AG10803 (cell line): ENCODE measurements at regions not wholly inside any gene's neighbourhood (a gene's known extent, or its start where the extent isn't known, plus 50 kb on each side); places are given as distances from the start of the nearest gene placed in this dataset.

Experiments used
- DNase-seq: peaks from one replicate; pipeline ENCODE4 v3.0.0; 2010; ENCODE audit warnings: low read depth
- H3K4me3 ChIP-seq: 2 replicates; pipeline ENCODE4 v1.5.1; 2011; ENCODE audit warnings: mild to moderate bottlenecking, low read length, control low read depth
- TF ChIP-seq, protein P1 (sequence below): conservative IDR thresholded peaks from 2 replicates; pipeline ENCODE4 v1.5.1; 2011; ENCODE audit warnings: mild to moderate bottlenecking, low read length, control low read depth, inconsistent platforms

DNA sequence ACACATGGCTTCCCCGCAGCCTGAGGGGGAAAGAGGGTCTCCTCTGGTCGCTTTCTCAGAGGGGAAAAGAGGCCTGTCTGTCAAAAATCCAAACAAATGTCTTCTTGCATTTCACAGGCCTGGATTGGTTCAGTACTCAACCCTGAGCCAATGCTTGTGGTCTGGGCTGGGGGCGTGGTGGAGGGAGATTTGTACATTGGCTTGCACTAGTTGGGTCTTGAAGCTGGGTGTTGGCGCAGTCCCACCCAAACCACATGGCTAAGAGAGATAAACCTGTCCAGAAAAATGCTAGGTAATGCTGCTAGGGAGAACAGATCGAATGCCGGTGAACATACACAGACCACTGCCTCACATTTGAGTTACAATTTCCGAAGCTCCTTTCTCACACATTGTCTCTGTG is 461.6 kb downstream of the MED13L start:
- no peak for DNase-seq
- no peak overlapping the region for H3K4me3 ChIP-seq
- TF ChIP-seq, protein P1, sequence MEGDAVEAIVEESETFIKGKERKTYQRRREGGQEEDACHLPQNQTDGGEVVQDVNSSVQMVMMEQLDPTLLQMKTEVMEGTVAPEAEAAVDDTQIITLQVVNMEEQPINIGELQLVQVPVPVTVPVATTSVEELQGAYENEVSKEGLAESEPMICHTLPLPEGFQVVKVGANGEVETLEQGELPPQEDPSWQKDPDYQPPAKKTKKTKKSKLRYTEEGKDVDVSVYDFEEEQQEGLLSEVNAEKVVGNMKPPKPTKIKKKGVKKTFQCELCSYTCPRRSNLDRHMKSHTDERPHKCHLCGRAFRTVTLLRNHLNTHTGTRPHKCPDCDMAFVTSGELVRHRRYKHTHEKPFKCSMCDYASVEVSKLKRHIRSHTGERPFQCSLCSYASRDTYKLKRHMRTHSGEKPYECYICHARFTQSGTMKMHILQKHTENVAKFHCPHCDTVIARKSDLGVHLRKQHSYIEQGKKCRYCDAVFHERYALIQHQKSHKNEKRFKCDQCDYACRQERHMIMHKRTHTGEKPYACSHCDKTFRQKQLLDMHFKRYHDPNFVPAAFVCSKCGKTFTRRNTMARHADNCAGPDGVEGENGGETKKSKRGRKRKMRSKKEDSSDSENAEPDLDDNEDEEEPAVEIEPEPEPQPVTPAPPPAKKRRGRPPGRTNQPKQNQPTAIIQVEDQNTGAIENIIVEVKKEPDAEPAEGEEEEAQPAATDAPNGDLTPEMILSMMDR: no peak

DNA sequence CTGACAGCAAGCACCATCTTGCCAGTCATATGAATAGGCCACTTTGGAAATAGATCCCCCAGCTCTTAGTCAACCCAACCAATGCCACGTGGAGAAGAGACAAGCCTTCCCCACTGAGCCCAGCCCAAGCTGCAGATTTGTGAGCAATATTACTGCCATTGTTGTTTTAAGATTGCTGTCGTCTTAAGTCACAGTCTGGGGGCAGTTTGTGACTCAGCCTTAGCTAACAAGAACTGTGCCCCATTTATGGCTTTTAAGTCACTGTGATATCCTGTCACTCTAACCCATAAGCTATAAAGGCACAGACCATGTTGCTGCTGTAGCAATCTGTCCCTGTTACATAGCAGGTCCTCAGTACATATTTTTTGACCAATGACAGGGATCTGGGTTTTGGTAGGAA is 464.2 kb downstream of the MED13L start:
- DNase-seq: no peak
- TF ChIP-seq, protein P1: no peak
- no peak overlapping the region for H3K4me3 ChIP-seq

GRCh38 chr12:115811929-115812328 is 465.6 kb downstream of the MED13L start:
- TF ChIP-seq, protein P1: no peak
- no peak overlapping the region for H3K4me3 ChIP-seq
- no peak for DNase-seq

- TF ChIP-seq, protein P1: no peak
- H3K4me3 ChIP-seq: no peak overlapping the region
- DNase-seq: no peak
Measured at GRCh38 chr12:115811045-115811444, 466.4 kb downstream of the MED13L start.

GRCh38 chr12:115810122-115810901 is 467.2 kb downstream of the MED13L start:
- no peak overlapping the region for H3K4me3 ChIP-seq
- DNase-seq: no peak
- TF ChIP-seq, protein P1: no peak

- H3K4me3 ChIP-seq: no peak overlapping the region
- DNase-seq: no peak
- TF ChIP-seq, protein P1: no peak
Measured at GRCh38 chr12:115806000-115806399, 471.5 kb downstream of the MED13L start.

GRCh38 chr12:115802767-115803166 is 474.7 kb downstream of the MED13L start:
- no peak for DNase-seq
- TF ChIP-seq, protein P1: no peak
- no peak overlapping the region for H3K4me3 ChIP-seq
